ENCODE measurements at regions not wholly inside any gene's neighbourhood (a gene's known extent, or its start where the extent isn't known, plus 50 kb on each side); places are given as distances from the start of the nearest gene placed in this dataset.

DNA sequence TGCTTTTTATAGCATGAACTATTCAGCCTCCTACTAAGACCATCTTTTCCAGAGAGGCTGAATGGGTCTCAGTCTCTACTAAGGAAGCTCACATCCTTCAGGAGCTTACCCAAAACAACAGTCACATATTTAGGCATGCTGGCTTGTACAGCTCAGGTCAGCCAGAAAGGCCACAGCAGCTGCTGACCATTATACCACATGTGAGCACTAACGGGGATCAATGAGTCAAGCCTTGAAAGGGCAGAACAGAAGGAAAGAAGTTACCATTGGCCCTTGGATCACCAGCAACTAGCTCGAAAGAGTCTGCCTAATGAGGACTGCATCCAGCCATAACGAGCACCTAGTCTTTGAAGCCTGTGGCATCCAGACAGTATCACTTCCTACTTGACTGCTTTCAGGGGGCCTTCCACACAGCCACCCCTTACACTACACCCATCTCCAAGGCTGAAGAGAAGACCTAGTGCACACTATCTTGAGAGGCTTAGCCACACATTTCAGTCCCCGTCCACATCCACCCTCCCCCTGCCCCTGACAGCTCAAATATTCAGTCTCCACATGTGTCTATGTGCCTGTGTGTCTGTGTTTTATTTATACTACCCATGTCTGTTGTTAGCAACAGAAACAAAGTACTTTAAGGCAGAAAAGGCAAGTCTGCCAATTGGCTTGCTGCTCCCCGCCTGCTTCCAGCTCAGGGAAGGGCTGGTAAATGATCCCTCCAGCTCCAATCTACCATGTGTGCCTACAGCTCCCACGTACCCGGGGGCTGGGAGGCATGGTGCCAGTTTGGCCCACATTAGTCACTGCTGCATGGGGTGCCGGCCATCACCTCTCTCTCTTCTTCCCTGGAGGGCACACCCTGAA, 95.5 kb downstream of the RPL27A start:
- no peak for DNase-seq
- Mint-ChIP-seq H3K27ac (no peak overlapping the region), H3K27me3 (peaks cover 19% of the 10 kb centered on the region), H3K36me3 (ENCODE audit: low read depth) (no peaks in the 10 kb centered on the region), H3K9me3 (no peaks in the 10 kb centered on the region), H3K4me3 (no peak overlapping the region), H3K4me1 (peaks cover 3% of the 10 kb centered on the region)
- intact Hi-C loops (cut with micrococcal nuclease) = no loop called here

DNA sequence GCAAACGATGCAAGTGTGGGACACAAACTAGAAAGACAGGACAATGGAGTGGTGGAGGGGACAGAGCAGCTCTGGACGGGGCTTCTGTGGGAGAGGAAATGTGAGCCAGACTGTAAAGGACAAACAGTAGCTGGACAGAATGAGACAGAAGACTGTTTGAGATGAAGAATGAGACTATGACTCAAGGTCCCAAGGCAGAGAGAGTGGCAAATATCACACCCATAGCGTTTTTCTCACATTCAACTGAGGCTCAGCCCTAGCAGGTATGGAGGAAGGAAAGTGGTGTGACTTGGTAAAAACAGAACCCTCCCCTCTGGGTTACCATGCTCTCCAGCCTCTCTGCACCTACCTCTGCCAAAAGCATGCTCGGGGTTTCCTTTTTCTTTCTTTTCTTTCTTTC, 96.5 kb downstream of the RPL27A start:
- Mint-ChIP-seq H3K36me3 (ENCODE audit: low read depth) (no peaks in the 10 kb centered on the region), H3K4me1 (peaks cover 3% of the 10 kb centered on the region), H3K4me3 (no peak overlapping the region), H3K27ac (no peak overlapping the region), H3K9me3 (no peaks in the 10 kb centered on the region), H3K27me3 (peaks cover 20% of the 10 kb centered on the region)
- intact Hi-C loops (cut with micrococcal nuclease) = no loop called here
- DNase-seq = no peak

DNA sequence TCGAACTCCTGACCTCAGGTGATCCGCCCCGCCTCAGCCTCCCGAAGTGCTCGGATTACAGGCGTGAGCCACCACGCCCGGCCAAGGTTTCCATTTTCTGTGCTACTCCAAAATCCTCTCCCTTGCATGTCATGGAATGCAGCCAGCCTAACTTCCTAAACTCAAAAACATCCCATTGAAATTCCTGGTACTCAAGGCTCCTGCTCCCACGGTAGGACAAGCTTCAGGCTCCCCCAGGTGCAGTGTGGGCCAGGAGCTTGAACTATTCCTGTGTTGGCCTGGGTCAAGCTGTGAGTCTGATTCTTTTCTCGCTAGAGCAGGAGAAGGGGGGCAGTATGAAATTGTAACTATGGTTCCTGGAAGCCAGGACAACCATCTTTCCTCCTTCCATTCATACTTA, 97.1 kb downstream of the RPL27A start:
- H3K27me3 Mint-ChIP-seq = peaks cover 22% of the 10 kb centered on the region
- H3K9me3 Mint-ChIP-seq = no peaks in the 10 kb centered on the region
- no peaks in the 10 kb centered on the region for H3K36me3 Mint-ChIP-seq (ENCODE audit: low read depth)
- H3K4me3 Mint-ChIP-seq = no peak overlapping the region
- H3K4me1 Mint-ChIP-seq = no peaks in the 10 kb centered on the region
- no peak overlapping the region for H3K27ac Mint-ChIP-seq
- DNase-seq = no peak
- intact Hi-C loops (cut with micrococcal nuclease) = no loop called here

DNA sequence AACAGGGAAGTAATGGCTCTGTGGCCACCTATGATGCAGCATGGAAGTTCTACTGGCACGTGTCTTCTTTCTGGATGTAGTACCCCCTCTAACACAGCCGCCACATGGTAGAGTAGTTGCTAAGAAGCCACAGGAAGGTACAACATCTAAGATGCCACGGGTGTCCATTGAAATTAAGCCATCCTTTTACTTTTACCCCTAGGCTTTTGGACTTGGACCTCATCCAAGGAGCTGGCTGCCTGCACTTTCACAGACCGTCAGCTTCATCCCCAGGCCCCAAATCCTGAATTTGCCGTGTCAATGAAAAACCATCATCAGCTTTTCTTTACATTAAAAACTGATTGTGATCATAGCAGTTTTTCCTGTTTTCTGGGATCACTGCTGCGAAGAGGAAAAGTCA, 102.4 kb downstream of the RPL27A start:
- Mint-ChIP-seq H3K4me1 (no peaks in the 10 kb centered on the region), H3K9me3 (no peaks in the 10 kb centered on the region), H3K4me3 (no peak overlapping the region), H3K27me3 (peaks cover 23% of the 10 kb centered on the region), H3K36me3 (ENCODE audit: low read depth) (no peaks in the 10 kb centered on the region), H3K27ac (no peak overlapping the region)
- intact Hi-C loops (cut with micrococcal nuclease) = no loop called here
- no peak for DNase-seq

DNA sequence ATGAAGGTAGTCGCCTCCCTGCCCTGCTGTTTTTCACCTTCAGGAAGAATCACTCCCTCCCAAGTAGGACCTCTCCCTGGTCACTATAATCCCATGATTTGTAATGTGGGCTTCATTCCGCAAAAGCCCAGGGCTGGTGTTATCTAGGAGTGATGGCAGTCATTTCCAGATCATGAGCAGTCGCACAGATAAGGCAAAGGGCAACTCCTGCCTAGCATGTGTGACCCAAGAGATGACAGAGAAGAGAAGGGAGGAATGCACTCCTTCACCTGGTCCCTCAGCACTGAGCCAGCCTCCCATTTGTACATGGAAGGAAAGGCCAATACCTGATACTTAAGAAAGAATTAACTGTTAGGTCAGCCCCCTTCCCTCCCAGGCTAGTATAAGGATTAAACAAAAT, 102.9 kb downstream of the RPL27A start:
- Mint-ChIP-seq H3K27ac (no peak overlapping the region), H3K36me3 (ENCODE audit: low read depth) (no peaks in the 10 kb centered on the region), H3K27me3 (peaks cover 20% of the 10 kb centered on the region), H3K4me3 (no peak overlapping the region), H3K4me1 (no peaks in the 10 kb centered on the region), H3K9me3 (no peaks in the 10 kb centered on the region)
- no peak for DNase-seq
- intact Hi-C loops (cut with micrococcal nuclease) = no loop called here

DNA sequence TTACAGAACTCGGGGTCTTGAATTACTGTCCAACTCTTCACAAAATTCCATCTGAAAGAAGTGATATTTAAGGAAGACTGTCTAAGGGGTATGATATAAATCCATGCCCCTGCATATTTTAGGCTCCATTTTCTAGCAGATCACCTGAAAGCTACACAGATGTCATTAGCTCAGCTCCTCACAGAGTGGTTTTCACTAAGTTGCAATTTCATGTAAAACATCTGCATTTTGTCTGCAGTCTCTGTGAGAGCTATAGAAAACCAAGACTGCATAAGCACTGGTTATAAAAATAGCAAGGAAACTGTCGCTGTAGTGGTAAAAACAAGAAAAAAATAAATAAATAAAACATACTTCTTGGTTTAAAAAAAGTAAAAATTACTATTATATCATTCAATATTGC, 103.4 kb downstream of the RPL27A start:
- Mint-ChIP-seq H3K4me1 (no peaks in the 10 kb centered on the region), H3K27me3 (peaks cover 16% of the 10 kb centered on the region), H3K4me3 (no peak overlapping the region), H3K27ac (no peak overlapping the region), H3K9me3 (no peaks in the 10 kb centered on the region), H3K36me3 (ENCODE audit: low read depth) (no peaks in the 10 kb centered on the region)
- no peak for DNase-seq
- intact Hi-C loops (cut with micrococcal nuclease) = no loop called here

DNA sequence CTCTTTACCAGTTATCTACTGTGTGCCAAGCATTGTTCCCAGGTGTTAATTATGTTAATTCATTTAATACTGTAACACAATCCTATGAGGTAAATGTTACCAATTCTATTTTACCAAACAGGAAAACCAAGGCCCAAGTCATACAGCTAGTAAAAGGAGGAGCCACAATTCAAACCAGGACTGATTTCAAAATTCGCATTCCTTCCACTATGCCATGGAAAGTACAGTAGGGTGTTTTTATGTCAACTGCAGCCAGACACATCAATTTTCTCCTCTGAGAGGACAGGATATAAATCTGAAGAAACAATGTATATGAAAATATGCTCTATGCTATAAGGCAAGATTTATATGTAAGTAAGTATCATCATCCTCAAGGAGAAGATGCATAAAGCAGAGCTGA, 104.3 kb downstream of the RPL27A start:
- H3K4me1 Mint-ChIP-seq = no peaks in the 10 kb centered on the region
- H3K4me3 Mint-ChIP-seq = no peak overlapping the region
- peaks cover 10% of the 10 kb centered on the region for H3K27me3 Mint-ChIP-seq
- DNase-seq = no peak
- H3K36me3 Mint-ChIP-seq (ENCODE audit: low read depth) = no peaks in the 10 kb centered on the region
- H3K9me3 Mint-ChIP-seq = no peaks in the 10 kb centered on the region
- no peak overlapping the region for H3K27ac Mint-ChIP-seq
- intact Hi-C loops (cut with micrococcal nuclease) = no loop called here

DNA sequence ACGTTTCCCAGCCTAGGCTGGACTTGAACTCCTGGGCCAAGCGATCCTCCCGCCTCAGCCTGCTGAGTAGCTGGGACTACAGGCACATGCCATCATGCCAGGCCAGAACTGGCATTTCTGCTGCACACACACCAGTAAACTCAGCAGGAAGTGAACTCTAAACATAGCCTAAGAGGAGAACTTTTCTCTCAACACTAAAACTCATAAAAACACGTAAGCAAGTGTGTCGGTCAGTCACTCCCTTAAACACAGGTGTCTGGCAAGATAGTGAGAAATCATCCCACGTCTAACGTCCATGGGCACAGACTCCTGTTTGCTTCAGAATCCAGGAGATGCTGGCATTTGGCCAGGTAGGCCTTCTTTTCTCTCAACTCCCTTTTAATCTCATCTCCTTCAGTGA, 104.8 kb downstream of the RPL27A start:
- Mint-ChIP-seq H3K36me3 (ENCODE audit: low read depth) (no peaks in the 10 kb centered on the region), H3K9me3 (no peaks in the 10 kb centered on the region), H3K4me1 (no peaks in the 10 kb centered on the region), H3K4me3 (no peak overlapping the region), H3K27ac (no peak overlapping the region), H3K27me3 (peaks cover 11% of the 10 kb centered on the region)
- intact Hi-C loops (cut with micrococcal nuclease) = no loop called here
- no peak for DNase-seq

DNA sequence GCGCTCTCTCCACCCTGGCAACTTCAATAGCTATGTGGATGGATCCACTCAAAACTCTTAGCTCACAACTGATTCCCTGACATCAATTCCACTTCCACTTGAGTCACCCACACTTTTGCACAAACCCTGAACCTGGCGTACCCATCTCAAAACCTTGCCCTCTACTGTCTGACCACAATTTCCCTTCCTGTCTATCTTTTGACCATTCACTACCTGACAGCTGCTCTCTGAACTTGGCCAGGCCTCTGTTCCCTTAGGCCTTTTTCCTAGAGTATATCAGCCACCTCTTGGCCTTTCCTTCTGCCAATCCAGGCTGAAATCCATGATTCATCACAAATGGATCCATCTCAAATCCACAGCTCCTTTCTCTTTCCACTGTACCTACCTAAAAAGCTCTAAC, 106.0 kb downstream of the RPL27A start:
- Mint-ChIP-seq H3K9me3 (no peaks in the 10 kb centered on the region), H3K27ac (no peak overlapping the region), H3K4me3 (no peak overlapping the region), H3K4me1 (no peaks in the 10 kb centered on the region), H3K36me3 (ENCODE audit: low read depth) (no peaks in the 10 kb centered on the region), H3K27me3 (peaks cover 15% of the 10 kb centered on the region)
- intact Hi-C loops (cut with micrococcal nuclease) = no loop called here
- no peak for DNase-seq

DNA sequence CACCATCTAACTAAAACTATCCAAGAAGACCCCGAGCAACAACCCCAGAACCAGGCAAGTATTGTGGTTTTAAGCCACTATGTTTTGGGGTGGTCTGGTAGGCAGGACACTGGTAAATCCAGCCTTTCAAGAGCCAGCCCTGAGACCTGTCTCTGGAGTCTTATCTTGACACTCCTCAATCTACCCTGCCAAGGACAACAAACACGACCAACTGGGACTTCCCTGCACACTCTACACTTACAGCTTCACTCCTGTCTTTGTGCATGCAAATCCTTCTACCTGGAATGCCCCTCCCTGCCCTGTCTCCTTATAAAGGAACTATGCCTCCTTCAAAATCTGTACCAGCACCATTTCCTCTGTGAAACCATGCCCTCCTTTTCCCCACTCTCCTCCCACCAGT, 107.3 kb downstream of the RPL27A start:
- no peaks in the 10 kb centered on the region for H3K9me3 Mint-ChIP-seq
- DNase-seq = no peak
- H3K4me3 Mint-ChIP-seq = no peak overlapping the region
- H3K27me3 Mint-ChIP-seq = peaks cover 12% of the 10 kb centered on the region
- H3K4me1 Mint-ChIP-seq = no peaks in the 10 kb centered on the region
- no peaks in the 10 kb centered on the region for H3K36me3 Mint-ChIP-seq (ENCODE audit: low read depth)
- no peak overlapping the region for H3K27ac Mint-ChIP-seq
- intact Hi-C loops (cut with micrococcal nuclease) = no loop called here

DNA sequence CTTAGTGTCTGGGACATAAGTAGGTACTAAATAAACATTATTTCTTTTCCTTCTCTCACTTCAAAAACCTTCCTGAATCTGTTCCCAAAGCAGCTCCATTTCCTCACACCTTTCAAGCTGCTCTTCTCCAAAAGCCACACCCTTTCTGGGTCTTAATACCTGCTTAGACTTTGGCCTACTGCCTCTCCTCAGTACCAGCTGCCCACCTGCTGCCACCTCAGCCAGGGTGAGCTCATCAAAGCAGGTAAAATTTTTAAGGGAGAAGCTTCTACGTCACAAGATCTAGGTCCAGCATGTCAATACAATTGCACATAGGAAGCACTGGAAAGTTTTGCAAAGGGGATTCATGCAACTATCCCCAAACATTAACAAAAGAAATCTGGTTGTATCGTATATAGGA, 108.4 kb downstream of the RPL27A start:
- Mint-ChIP-seq H3K27me3 (peaks cover 17% of the 10 kb centered on the region), H3K9me3 (no peaks in the 10 kb centered on the region), H3K27ac (no peak overlapping the region), H3K4me3 (no peak overlapping the region), H3K4me1 (no peaks in the 10 kb centered on the region), H3K36me3 (ENCODE audit: low read depth) (no peaks in the 10 kb centered on the region)
- intact Hi-C loops (cut with micrococcal nuclease) = no loop called here
- no peak for DNase-seq

DNA sequence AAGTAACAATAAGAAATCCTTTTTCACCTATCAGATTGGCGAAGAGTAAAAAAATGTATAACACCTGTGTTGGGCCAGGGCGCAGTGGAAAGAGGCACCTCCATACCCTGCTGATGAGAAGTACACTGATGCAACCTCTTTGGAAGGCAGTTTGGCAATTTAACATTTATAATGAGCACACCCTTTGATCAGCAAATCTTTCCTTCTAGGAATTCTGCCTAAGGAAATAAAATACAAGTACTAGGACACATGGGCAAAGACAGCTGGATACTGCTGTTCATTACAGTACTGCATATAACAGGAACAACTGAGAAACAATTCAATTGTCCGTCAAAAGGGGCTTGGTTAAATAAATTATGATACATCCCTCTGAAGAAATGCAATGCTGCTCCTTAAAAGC, 110.1 kb downstream of the RPL27A start:
- Mint-ChIP-seq H3K9me3 (no peaks in the 10 kb centered on the region), H3K4me1 (no peaks in the 10 kb centered on the region), H3K4me3 (no peak overlapping the region), H3K27ac (no peak overlapping the region), H3K36me3 (ENCODE audit: low read depth) (no peaks in the 10 kb centered on the region), H3K27me3 (peaks cover 25% of the 10 kb centered on the region)
- no peak for DNase-seq
- intact Hi-C loops (cut with micrococcal nuclease) = no loop called here

DNA sequence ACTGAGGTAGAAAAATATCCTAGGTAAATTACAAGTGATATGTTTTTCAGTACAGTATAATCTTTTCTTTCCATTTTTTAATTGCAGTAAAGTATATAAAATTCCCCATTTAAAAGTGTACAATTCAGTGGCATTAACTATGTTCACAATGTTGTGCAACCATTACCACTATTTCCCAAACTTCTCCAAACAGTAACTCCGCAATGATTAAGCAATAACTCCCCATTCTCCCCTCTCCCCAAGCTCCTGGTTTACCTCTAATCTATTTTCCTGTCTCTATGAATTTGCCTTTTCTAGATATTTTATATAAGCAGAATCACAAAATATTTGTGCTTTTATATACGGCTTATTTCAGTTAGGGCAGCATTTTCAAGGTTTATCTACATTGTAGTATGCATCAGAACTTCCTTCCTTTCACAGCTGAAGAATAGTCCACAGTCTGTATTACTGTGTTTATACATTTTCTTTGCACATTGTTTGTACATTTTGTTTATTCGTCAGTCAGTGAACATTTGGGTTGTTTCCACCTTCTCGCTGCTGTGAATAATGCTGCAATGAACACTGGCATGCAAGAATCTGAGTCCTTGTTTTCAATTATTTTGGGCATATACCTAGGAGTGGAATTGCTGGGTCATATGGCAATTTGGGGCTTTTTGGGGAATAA, 110.7 kb downstream of the RPL27A start:
- H3K27me3 Mint-ChIP-seq = peaks cover 29% of the 10 kb centered on the region
- no peak overlapping the region for H3K27ac Mint-ChIP-seq
- intact Hi-C loops (cut with micrococcal nuclease) = no loop called here
- no peak overlapping the region for H3K4me3 Mint-ChIP-seq
- no peaks in the 10 kb centered on the region for H3K36me3 Mint-ChIP-seq (ENCODE audit: low read depth)
- no peaks in the 10 kb centered on the region for H3K9me3 Mint-ChIP-seq
- DNase-seq = no peak
- no peaks in the 10 kb centered on the region for H3K4me1 Mint-ChIP-seq

DNA sequence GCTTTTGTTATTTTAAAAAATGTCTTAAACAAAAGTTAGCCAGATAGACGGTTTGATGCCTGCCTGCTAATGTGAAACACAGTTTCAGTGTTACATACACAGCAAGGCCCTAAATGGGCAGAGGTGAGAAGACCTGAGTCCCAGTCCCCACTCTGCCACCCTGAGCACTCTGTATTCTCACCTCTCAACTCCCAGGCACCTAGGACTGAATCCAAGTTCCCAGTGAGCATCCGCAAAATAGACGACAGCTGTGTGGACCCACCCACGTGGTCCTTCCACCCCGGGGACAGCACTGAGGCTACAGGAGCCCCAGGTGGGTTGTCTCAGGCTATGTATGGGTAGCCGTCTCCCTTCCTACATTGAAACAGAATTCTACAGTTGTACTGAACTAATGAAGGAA, 111.5 kb downstream of the RPL27A start:
- H3K4me1 Mint-ChIP-seq = no peaks in the 10 kb centered on the region
- H3K36me3 Mint-ChIP-seq (ENCODE audit: low read depth) = no peaks in the 10 kb centered on the region
- H3K4me3 Mint-ChIP-seq = no peak overlapping the region
- no peak for DNase-seq
- no peak overlapping the region for H3K27ac Mint-ChIP-seq
- no peaks in the 10 kb centered on the region for H3K9me3 Mint-ChIP-seq
- intact Hi-C loops (cut with micrococcal nuclease) = no loop called here
- H3K27me3 Mint-ChIP-seq = peaks cover 31% of the 10 kb centered on the region

DNA sequence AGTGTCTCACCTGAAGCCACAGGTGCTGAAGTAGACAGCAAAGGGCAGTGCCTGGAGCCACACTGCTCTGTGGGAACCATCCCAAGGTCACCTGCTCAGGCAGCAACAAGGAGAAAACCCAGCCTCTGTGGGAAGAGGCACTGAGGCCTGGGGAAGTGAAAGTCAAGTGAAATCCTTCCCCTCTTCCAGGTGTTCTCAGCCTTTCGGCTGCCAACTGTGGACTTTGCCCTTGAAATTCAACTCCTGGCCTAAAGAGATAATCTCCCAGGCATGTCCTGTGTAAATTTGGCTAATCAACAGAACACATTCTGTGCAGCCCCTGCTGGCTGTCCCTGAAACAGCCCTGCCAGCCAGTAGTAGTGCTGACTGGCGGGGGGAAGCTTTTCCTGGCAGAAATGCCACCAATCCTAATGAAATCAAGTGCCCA, 112.1 kb downstream of the RPL27A start:
- no peaks in the 10 kb centered on the region for H3K9me3 Mint-ChIP-seq
- H3K27me3 Mint-ChIP-seq = peaks cover 31% of the 10 kb centered on the region
- intact Hi-C loops (cut with micrococcal nuclease) = no loop called here
- no peaks in the 10 kb centered on the region for H3K36me3 Mint-ChIP-seq (ENCODE audit: low read depth)
- H3K4me3 Mint-ChIP-seq = no peak overlapping the region
- no peak for DNase-seq
- H3K27ac Mint-ChIP-seq = no peak overlapping the region
- no peaks in the 10 kb centered on the region for H3K4me1 Mint-ChIP-seq

Data from activated CD4-positive, alpha-beta T cell treated with anti-CD3 and anti-CD28 coated beads, Interleukin-2, amount 10 ng/mL, durations not matched to agents 24 days and 14 days (primary cell).